Tibial artery (tissue), 4 donors: ENCODE measurements at regions not wholly inside any gene's neighbourhood (a gene's known extent, or its start where the extent isn't known, plus 50 kb on each side); places are given as distances from the start of the nearest gene placed in this dataset.
"Not testable (repeated sequence)": the region's sequence is repeated elsewhere in the genome, so short reads cannot be mapped to it uniquely, and the experiment has no call there.

Experiments
- DNase-seq, 2 donors: peaks; one replicate each; pipeline ENCODE4 v3.0.0-alpha.2; 2019
- H3K27ac ChIP-seq, 2 donors: fragments of 200-600 bp; sonication (generic) in 1 of 2; 1 replicate in 1 of 2; 2 replicates in 1 of 2; pipeline ENCODE4 v1.5.1; 2018 to 2019; ENCODE audit warnings: mild to moderate bottlenecking in 1 of 2
- H3K27me3 ChIP-seq, 2 donors: fragments of 200-600 bp; sonication (generic) in 1 of 2; one replicate each; pipeline versions ENCODE4 v1.5.1 to v1.6.0; 2016 to 2019
- H3K36me3 ChIP-seq, 3 donors: fragments of 200-600 bp; sonication (generic) in 2 of 3; one replicate each; pipeline ENCODE4 v1.5.1; 2016 to 2019; ENCODE audit warnings: mild to moderate bottlenecking in 2 of 3
- H3K4me1 ChIP-seq, 4 donors: fragments of 200-600 bp; sonication (generic) in 2 of 4; 1 replicate in 3 of 4; 2 replicates in 1 of 4; pipeline ENCODE4 v1.5.1; 2016 to 2019
- H3K4me3 ChIP-seq, 2 donors: fragments of 200-600 bp; sonication (generic) in 1 of 2; 1 replicate in 1 of 2; 2 replicates in 1 of 2; pipeline ENCODE4 v1.5.1; 2018 to 2019; ENCODE audit warnings: mild to moderate bottlenecking in 2 of 2
- H3K9me3 ChIP-seq, 3 donors: fragments of 200-600 bp; sonication (generic) in 1 of 3; one replicate each; pipeline ENCODE4 v1.5.1; 2016 to 2019
- intact Hi-C: fragments of 100-400 bp; cut with DNase I; formaldehyde crosslinking; loops from one replicate; pipeline ENCODE4 v1.15.0; 2023; ENCODE audit warnings: low total_unique reads
- TF ChIP-seq, protein P1 (sequence below), 2 experiments: fragments of 200-600 bp in 1 of 2; fragments of 450-650 bp in 1 of 2; IDR thresholded peaks; one replicate each; pipeline ENCODE4 v1.5.1; 2017 to 2019; ENCODE audit warnings: antibody characterized with exemption in 2 of 2, mild to moderate bottlenecking in 1 of 2, moderate library complexity in 1 of 2

DNA sequence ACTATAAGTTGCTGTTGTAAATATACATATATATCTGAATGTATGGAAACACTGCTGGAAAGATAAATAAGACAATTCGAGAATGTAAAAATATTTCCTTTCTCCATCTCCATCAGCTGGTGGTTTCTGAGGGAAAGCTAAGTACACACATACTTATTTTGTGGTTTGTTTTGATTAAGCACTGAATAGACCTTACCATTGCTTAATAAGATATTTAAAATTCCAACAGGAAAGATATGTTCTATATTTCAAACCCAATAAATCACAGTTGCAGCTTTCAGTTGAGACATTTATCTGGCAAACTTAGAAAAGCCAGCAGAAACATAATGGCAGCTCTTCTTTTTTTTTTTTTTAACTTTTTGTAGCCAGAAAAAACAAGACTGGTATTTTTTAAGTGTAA lies 160.4 kb downstream of the VGLL3 start:
- H3K27ac ChIP-seq, result no peak overlapping the region
- H3K36me3 ChIP-seq, result no peaks in the 10 kb centered on the region
- H3K9me3 ChIP-seq, result no peaks in the 10 kb centered on the region
- DNase-seq, result no peak
- intact Hi-C loops, result no loop called here
- peaks cover 0 to 6% (median 0%) of the 10 kb centered on the region in 4 donors for H3K4me1 ChIP-seq
- no peak overlapping the region for H3K4me3 ChIP-seq
- no peaks in the 10 kb centered on the region for H3K27me3 ChIP-seq
- TF ChIP-seq, protein P1, sequence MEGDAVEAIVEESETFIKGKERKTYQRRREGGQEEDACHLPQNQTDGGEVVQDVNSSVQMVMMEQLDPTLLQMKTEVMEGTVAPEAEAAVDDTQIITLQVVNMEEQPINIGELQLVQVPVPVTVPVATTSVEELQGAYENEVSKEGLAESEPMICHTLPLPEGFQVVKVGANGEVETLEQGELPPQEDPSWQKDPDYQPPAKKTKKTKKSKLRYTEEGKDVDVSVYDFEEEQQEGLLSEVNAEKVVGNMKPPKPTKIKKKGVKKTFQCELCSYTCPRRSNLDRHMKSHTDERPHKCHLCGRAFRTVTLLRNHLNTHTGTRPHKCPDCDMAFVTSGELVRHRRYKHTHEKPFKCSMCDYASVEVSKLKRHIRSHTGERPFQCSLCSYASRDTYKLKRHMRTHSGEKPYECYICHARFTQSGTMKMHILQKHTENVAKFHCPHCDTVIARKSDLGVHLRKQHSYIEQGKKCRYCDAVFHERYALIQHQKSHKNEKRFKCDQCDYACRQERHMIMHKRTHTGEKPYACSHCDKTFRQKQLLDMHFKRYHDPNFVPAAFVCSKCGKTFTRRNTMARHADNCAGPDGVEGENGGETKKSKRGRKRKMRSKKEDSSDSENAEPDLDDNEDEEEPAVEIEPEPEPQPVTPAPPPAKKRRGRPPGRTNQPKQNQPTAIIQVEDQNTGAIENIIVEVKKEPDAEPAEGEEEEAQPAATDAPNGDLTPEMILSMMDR (IDR thresholded peaks at IDR 0.05), result no peak

DNA sequence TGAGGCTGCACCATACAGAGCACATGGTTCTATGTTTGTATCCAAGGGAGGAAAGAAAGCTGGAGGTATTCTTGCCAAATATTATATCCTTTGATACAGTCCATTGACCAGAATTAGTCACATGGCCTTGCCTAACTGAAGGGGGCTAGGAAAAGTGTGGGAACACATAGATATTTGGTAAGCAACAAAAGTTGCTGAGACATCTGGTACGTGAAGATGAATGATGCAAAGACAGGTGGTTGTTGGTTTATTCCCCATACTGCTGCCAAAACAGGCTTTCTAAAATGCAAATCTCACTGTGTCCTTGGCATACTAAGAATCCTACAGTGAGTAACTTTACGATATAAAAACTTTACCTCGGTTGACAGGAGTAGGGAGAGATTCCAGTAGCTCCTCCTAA lies 162.2 kb downstream of the VGLL3 start:
- H3K4me1 ChIP-seq, result peaks cover 0 to 6% (median 0%) of the 10 kb centered on the region in 4 donors
- TF ChIP-seq, protein P1 (IDR thresholded peaks at IDR 0.05), result no peak
- H3K4me3 ChIP-seq, result no peak overlapping the region
- no peak for DNase-seq
- intact Hi-C loops, result no loop called here
- no peaks in the 10 kb centered on the region for H3K27me3 ChIP-seq
- no peak overlapping the region for H3K27ac ChIP-seq
- no peaks in the 10 kb centered on the region for H3K36me3 ChIP-seq
- no peaks in the 10 kb centered on the region for H3K9me3 ChIP-seq

DNA sequence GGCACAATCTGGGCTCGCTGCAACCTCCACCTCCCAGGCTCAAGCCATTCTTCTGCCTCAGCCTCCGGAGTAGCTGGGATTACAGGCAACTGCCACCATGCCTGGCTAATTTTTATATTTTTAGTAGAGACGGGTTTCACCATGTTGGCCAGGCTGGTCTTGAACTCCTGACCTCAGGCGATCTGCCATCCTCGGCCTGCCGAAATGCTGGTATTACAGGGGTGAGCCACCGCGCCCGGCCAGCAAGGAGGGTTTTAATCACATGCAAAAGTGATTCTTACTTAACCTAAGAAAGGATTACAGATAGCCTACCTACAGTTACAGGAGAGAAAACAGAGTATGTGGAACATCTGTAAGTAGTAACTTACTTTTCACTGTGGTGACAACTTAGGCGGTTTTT lies 163.4 kb downstream of the VGLL3 start:
- H3K9me3 ChIP-seq, H3K27ac ChIP-seq, intact Hi-C loops, H3K36me3 ChIP-seq, H3K4me3 ChIP-seq, H3K4me1 ChIP-seq, H3K27me3 ChIP-seq, DNase-seq: not testable (repeated sequence)

DNA sequence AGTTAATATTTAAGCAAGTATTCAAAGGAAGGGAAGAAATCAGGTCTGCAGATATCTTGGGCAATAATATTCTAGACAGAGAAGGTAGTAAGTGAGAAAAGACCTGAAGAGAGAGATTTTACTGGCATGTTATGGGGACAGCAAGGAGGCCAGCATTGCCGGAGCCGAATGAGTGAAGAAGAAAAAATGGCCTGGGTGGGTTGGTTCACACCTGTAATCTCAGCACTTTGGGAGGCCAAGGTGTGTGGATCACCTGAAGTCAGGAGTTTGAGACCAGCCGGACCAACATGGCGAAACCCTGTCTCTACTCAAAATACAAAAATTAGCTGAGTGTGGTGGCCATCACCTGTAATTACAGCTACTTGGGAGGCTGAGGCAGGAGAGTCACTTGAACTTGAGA lies 164.7 kb downstream of the VGLL3 start:
- H3K27me3 ChIP-seq, result no peaks in the 10 kb centered on the region
- no peak for DNase-seq
- TF ChIP-seq, protein P1 (IDR thresholded peaks at IDR 0.05), result no peak
- intact Hi-C loops, result no loop called here
- no peak overlapping the region for H3K4me3 ChIP-seq
- H3K27ac ChIP-seq, result no peak overlapping the region
- H3K4me1 ChIP-seq, result peaks cover 0 to 6% (median 0%) of the 10 kb centered on the region in 4 donors
- no peaks in the 10 kb centered on the region for H3K36me3 ChIP-seq
- H3K9me3 ChIP-seq, result no peaks in the 10 kb centered on the region

DNA sequence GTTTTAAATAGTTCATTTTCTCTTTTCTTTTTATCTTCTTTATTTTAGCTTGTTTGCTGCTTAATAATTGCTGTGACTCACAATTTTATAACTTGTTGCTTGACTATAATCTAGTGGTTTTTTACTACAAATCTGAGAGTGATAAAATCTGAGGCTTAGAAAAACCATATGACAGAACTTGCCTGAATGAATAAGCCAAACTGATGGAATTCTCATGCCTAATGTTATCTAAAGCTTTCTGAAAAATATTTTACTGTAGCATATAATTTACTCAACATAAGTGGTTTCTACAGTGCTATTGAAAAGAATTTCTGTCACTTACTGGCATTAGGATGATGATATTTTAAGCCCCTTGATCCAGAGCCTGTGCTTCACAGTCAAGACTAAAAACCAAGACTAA lies 175.1 kb downstream of the VGLL3 start:
- Histone ChIP-seq H3K27me3 (no peaks in the 10 kb centered on the region), H3K36me3 (no peaks in the 10 kb centered on the region), H3K9me3 (no peaks in the 10 kb centered on the region), H3K4me3 (no peak overlapping the region), H3K27ac (no peak overlapping the region), H3K4me1 (peaks cover 0 to 7% (median 0%) of the 10 kb centered on the region in 4 donors)
- intact Hi-C loops, result no loop called here
- TF ChIP-seq, protein P1 (IDR thresholded peaks at IDR 0.05), result no peak
- no peak for DNase-seq

DNA sequence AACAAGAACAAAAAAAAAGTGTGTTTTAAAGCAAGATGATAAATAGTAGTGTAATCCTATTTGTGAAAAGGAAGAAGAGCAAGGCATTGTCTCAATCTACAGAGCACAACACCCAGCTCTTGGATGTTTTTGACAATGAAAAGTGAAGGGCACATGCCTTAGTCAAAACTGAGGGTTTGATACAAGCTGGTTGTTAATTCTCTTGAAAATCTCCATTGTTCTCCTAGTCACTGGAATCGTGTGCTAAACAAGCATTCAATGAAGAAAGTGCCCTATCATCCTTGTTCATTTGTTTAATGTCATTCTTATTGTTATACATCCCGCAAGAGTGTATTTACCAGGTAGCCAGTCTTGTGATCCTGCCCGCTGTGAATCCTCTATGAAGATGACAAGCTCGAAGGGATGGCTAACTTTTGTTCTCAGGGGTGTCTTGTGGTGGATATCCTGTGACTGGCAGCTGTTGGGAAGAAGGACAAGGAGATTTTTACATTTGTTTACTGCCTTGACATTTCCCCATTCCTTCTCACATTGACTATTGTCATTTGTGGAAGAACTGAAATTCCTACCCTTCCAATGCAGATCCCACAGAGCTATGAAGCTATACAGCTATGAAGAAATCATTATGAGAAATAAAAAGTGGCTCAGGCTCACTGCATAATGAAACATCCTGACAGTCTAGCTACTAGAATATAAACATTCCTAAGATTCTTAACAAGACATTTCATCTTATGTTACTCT lies 175.9 kb downstream of the VGLL3 start:
- no peak overlapping the region for H3K4me3 ChIP-seq
- no peaks in the 10 kb centered on the region for H3K36me3 ChIP-seq
- no peaks in the 10 kb centered on the region for H3K27me3 ChIP-seq
- DNase-seq, result no peak
- H3K9me3 ChIP-seq, result no peaks in the 10 kb centered on the region
- H3K4me1 ChIP-seq, result peaks cover 0 to 7% (median 0%) of the 10 kb centered on the region in 4 donors
- TF ChIP-seq, protein P1 (IDR thresholded peaks at IDR 0.05), result no peak
- no peak overlapping the region for H3K27ac ChIP-seq
- intact Hi-C loops, result no loop called here
